Thymus (tissue), 11 donors: ENCODE measurements at regions not wholly inside any gene's neighbourhood (a gene's known extent, or its start where the extent isn't known, plus 50 kb on each side); places are given as distances from the start of the nearest gene placed in this dataset.

ENCODE experiments used
- DNase-seq, 9 donors: peaks; one replicate each; pipeline ENCODE4 v3.0.0-alpha.2; 2013; ENCODE audit warnings: low spot score in 9 of 9, low read depth in 6 of 9, missing footprints in 1 of 9
- H3K27ac ChIP-seq, 2 donors: one replicate each; pipeline ENCODE4 v1.5.1; 2013; ENCODE audit warnings: control low read depth in 1 of 2, low read depth in 1 of 2, low read length in 1 of 2, mild to moderate bottlenecking in 1 of 2, moderate library complexity in 1 of 2
- H3K27me3 ChIP-seq, 2 donors: one replicate each; pipeline ENCODE4 v1.5.1; 2013; ENCODE audit warnings: low read length in 1 of 2; ENCODE audit not compliant: control insufficient read depth in 2 of 2, insufficient read depth in 1 of 2
- H3K36me3 ChIP-seq, 2 donors: one replicate each; pipeline ENCODE4 v1.5.1; 2013; ENCODE audit warnings: low read length in 1 of 2, mild to moderate bottlenecking in 1 of 2, moderate library complexity in 1 of 2; ENCODE audit not compliant: control insufficient read depth in 2 of 2, insufficient read depth in 2 of 2
- H3K4me1 ChIP-seq, 2 donors: one replicate each; pipeline ENCODE4 v1.5.1; 2013; ENCODE audit warnings: low read length in 2 of 2; ENCODE audit not compliant: control insufficient read depth in 2 of 2, insufficient read depth in 2 of 2
- H3K4me3 ChIP-seq, 2 donors: one replicate each; pipeline ENCODE4 v1.5.1; 2013; ENCODE audit warnings: low read length in 2 of 2, control low read depth in 1 of 2, mild to moderate bottlenecking in 1 of 2
- H3K9me3 ChIP-seq, 2 donors: one replicate each; pipeline ENCODE4 v1.5.1; 2013; ENCODE audit warnings: low read length in 1 of 2, mild to moderate bottlenecking in 1 of 2; ENCODE audit not compliant: control insufficient read depth in 2 of 2, insufficient read depth in 1 of 2
- WGBS: extraction: QIAGEN DNeasy Blood & Tissue Kit; methylation state at CpG from one replicate; pipeline ENCODE4 v1.1.7; 2013; 5-methylcytosine and 5-hydroxymethylcytosine counted together
- donor health status: healthy.

- no peak for DNase-seq
- Histone ChIP-seq H3K4me3 (no peak overlapping the region), H3K4me1 (no peaks in the 10 kb centered on the region), H3K9me3 (no peaks in the 10 kb centered on the region), H3K36me3 (no peaks in the 10 kb centered on the region), H3K27me3 (no peaks in the 10 kb centered on the region), H3K27ac (no peak overlapping the region)
- 89% methylated on average over 9 of the region's 9 CpGs for WGBS
Observed at GRCh38 chr2:66322506-66323260, 112.2 kb upstream of the MEIS1 start.

GRCh38 chr2:66318009-66318561 is 116.8 kb upstream of the MEIS1 start:
- Histone ChIP-seq H3K27me3 (no peaks in the 10 kb centered on the region), H3K4me1 (no peaks in the 10 kb centered on the region), H3K36me3 (no peaks in the 10 kb centered on the region), H3K9me3 (no peaks in the 10 kb centered on the region), H3K27ac (no peak overlapping the region), H3K4me3 (no peak overlapping the region)
- WGBS = 93% methylated on average over 3 of the region's 3 CpGs
- DNase-seq = no peak

- Histone ChIP-seq H3K4me1 (no peaks in the 10 kb centered on the region), H3K27ac (no peak overlapping the region), H3K9me3 (no peaks in the 10 kb centered on the region), H3K36me3 (no peaks in the 10 kb centered on the region), H3K27me3 (no peaks in the 10 kb centered on the region), H3K4me3 (no peak overlapping the region)
- WGBS = 88% methylated on average over 4 of the region's 4 CpGs
- DNase-seq = no peak
Observed at GRCh38 chr2:66317268-66317890, 117.5 kb upstream of the MEIS1 start.

GRCh38 chr2:66306483-66306882 is 128.4 kb upstream of the MEIS1 start:
- Histone ChIP-seq H3K4me1 (no peaks in the 10 kb centered on the region), H3K9me3 (no peaks in the 10 kb centered on the region), H3K36me3 (no peaks in the 10 kb centered on the region), H3K27ac (no peak overlapping the region), H3K4me3 (no peak overlapping the region), H3K27me3 (no peaks in the 10 kb centered on the region)
- WGBS = 92% methylated on average over 1 of the region's 1 CpG
- no peak for DNase-seq

- Histone ChIP-seq H3K9me3 (no peaks in the 10 kb centered on the region), H3K36me3 (no peaks in the 10 kb centered on the region), H3K27ac (peak overlapping the region; percentile 26 to 37), H3K4me3 (no peak overlapping the region), H3K4me1 (no peaks in the 10 kb centered on the region), H3K27me3 (no peaks in the 10 kb centered on the region)
- WGBS = 94% methylated on average over 12 of the region's 12 CpGs
- DNase-seq = peak in 1 of 9 donors; percentile 7
Observed at GRCh38 chr2:66305718-66306117, 129.2 kb upstream of the MEIS1 start.

GRCh38 chr2:66303471-66303870 is 131.5 kb upstream of the MEIS1 start:
- Histone ChIP-seq H3K9me3 (no peaks in the 10 kb centered on the region), H3K36me3 (no peaks in the 10 kb centered on the region), H3K4me3 (no peak overlapping the region), H3K27me3 (no peaks in the 10 kb centered on the region), H3K27ac (no peak overlapping the region), H3K4me1 (no peaks in the 10 kb centered on the region)
- DNase-seq = no peak
- 84% methylated on average over 4 of the region's 4 CpGs for WGBS

- H3K4me1 ChIP-seq = no peaks in the 10 kb centered on the region
- WGBS = 94% methylated on average over 9 of the region's 9 CpGs
- H3K27me3 ChIP-seq = no peaks in the 10 kb centered on the region
Observed at GRCh38 chr2:66301767-66302140, 133.2 kb upstream of the MEIS1 start.

GRCh38 chr2:66301022-66301766 is 133.7 kb upstream of the MEIS1 start:
- no peak for DNase-seq
- Histone ChIP-seq H3K4me1 (no peaks in the 10 kb centered on the region), H3K4me3 (no peak overlapping the region), H3K9me3 (no peaks in the 10 kb centered on the region), H3K36me3 (no peaks in the 10 kb centered on the region), H3K27me3 (no peaks in the 10 kb centered on the region), H3K27ac (no peak overlapping the region)
- WGBS = 91% methylated on average over 20 of the region's 20 CpGs

More at GRCh38 chr2:66301767-66302140, 133.2 kb upstream of the MEIS1 start:
- no peak overlapping the region for H3K4me3 ChIP-seq
- no peak for DNase-seq
- no peaks in the 10 kb centered on the region for H3K36me3 ChIP-seq
- no peak overlapping the region for H3K27ac ChIP-seq
- no peaks in the 10 kb centered on the region for H3K9me3 ChIP-seq

- H3K4me3 ChIP-seq = no peak overlapping the region
- H3K27ac ChIP-seq = no peak overlapping the region
- no peaks in the 10 kb centered on the region for H3K27me3 ChIP-seq
- no peaks in the 10 kb centered on the region for H3K9me3 ChIP-seq
- no peak for DNase-seq
- no peaks in the 10 kb centered on the region for H3K36me3 ChIP-seq
- WGBS = 89% methylated on average over 1 of the region's 1 CpG
- H3K4me1 ChIP-seq = no peaks in the 10 kb centered on the region
Observed at GRCh38 chr2:66283787-66284186, 151.1 kb upstream of the MEIS1 start.
